GM11168 (cell line): ENCODE measurements at regions not wholly inside any gene's neighbourhood (a gene's known extent, or its start where the extent isn't known, plus 50 kb on each side); places are given as distances from the start of the nearest gene placed in this dataset.
"Not testable (repeated sequence)": the region's sequence is repeated elsewhere in the genome, so short reads cannot be mapped to it uniquely, and the experiment has no call there.

ENCODE experiments used
- in situ Hi-C: fragments of 300-500 bp; cut with MboI; formaldehyde crosslinking; loops from one replicate; pipeline ENCODE4 v1.12.0; 2022; ENCODE audit warnings: low sequenced_read_pairs; ENCODE audit not compliant: unreplicated experiment

DNA sequence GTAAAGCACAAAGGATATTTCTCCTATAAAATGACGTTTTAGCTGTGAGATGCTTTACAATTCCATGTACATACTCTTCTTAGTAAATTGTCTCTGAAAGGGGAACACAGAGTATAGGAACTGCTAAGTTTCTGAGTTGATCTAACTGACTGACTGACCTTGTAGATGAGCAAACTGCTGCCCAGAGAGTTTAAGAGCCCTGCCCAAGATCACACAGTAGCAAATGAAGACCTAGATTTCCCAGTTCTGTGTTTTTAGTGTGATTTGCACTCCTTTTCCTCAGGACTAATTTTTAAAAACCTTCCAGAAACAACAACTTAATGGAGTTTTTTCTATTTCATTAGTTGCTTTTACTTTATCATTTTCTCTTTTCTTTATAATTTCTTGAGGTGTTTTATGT, 247.7 kb downstream of the PDCD6IP start:
- in situ Hi-C loops: no loop called here

DNA sequence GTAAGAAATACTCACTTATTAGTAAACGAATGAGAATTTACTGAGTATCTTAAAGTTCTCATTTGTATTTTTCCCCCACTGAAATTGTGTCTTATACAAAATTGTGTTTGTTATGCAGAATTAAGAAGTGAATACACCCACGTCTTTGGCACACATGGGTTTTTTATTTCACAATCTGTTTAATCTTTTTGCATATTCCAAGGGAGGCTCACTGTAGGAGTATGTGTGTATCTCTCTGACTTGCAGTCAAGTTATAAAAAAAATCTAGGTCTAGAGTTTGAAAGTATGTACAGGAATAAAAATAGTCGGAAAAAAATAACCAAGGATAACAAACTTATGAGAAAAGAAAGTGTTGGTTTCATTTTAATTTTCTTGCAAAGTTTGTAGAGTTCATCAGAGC, 255.2 kb downstream of the PDCD6IP start:
- in situ Hi-C loops: no loop called here

DNA sequence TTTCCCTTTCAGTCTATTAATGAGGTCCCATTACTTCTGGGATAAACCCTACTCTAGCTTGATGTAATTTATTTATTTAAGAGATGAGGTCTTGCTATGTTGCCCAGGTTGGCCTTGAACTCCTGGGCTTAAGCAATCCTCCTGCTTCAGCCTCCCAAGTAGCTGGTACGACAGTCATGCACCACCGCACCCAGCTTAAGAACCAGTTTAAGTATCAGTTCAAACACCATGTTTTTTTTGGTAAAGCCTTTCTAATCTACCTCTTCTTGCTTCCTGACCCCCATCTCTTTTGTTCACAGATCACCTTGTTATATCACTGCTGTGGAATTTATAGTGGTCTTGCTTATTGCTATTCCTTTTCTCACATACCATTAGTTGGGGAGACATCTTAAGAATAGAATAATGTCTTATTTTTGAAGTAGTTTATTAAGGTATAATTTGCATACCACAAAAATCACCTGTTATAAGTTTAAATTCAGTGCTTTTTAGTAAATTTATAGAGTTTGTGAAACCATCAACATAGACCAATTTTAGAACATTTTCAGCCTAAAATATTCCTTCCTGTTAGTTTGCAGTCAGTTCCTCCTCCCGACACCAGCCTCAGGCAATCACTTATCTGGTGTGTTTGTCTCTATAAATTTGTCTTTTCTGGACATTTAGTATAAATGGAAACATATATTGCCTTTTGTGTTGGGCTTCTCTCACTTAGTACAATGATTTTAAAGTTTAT, 257.9 kb downstream of the PDCD6IP start:
- in situ Hi-C loops: no loop called here

DNA sequence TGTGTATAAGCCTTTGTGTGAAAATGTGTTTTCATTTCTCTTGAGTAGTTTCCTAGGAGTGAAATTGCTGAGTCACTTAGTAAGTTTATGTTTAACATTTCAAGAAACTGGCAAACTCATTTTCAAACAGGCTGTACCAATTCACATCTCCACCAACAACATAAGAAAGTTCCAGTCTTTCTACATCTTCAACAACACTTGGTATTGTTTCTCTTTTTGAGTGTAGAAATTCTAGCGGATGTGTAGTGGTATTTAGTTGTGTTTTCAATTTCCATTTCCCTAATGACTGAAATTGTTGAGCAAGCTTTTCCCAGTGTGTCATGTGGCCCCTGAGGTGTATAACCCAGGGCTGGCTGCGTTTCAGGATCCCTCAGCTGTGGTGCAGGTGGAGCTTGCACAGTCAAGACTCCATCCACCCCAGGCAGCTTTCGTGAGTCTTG, 258.5 kb downstream of the PDCD6IP start:
- in situ Hi-C loops: no loop called here

DNA sequence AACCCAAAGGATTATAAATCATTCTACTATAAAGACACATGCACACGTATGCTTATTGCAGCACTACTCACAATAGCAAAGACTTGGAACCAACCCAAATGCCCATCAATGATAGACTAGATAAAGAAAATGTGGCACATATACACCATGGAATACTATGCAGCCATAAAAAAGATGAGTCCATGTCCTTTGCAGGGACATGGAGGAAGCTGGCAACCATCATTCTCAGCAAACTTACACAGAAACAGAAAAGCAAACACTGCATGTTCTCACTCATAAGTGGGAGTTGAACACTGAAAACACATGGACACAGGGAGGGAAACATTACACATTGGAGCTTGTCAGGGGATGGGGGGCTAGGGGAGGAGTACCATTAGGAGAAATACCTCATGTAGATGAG, 262.6 kb downstream of the PDCD6IP start:
- in situ Hi-C loops: not testable (repeated sequence)

DNA sequence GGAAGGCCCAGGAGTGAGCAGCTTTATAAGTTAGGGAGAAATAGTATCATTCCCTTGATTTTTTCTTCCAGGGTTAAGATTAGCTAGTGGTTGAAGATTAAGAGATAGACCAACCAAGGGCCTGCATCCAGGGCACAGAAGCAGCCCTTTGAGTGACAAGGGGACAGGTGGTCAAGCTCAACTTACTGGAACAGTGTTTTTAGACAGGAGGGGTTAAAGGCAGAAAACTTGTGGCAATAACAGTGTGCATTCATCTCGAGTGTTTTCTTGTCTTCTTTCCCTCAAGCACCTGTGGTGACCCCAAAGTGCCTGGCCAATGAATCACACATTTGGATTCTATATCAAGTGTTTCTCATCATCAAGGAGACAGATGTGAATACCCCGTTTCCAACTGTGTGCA, 267.5 kb downstream of the PDCD6IP start:
- in situ Hi-C loops: no loop called here

DNA sequence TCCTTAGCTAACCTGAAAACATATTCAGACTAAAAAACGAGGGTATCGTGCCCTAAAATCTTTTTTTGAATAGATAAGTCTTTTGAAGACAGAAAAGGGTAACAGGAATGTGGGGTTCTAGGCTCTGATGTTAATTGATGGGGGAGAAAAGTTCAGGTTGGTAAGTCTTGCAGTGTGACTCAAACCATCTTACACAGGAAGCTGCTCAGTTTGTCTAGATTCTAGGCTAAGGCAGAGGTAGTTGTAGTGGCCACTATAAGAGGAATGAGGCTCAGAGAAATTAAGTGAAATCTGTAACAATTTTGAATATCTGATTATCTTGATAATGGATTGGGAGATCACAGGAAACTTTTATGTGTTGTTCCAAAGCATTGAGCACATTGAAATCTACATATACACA, 267.9 kb downstream of the PDCD6IP start:
- in situ Hi-C loops: no loop called here

DNA sequence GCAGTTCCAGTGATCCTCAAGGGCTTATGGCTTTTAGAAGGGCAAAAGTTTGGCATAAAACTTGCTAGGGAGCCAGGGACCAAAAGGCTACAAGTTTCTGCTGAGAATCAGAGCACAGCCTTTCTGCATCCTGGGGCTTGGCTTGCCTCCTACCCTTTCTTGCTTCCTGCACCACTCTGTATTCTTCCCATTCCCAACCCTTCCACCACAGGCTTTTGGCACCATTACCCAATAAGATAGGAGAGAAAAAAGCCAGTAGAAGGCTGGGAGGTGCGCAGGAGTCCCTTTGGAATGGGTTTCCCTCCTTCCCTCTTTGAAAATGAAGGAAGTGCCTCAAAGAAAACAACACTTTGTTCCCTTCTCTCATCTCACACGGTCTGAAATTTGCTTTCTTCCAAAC, 268.6 kb downstream of the PDCD6IP start:
- in situ Hi-C loops: no loop called here

DNA sequence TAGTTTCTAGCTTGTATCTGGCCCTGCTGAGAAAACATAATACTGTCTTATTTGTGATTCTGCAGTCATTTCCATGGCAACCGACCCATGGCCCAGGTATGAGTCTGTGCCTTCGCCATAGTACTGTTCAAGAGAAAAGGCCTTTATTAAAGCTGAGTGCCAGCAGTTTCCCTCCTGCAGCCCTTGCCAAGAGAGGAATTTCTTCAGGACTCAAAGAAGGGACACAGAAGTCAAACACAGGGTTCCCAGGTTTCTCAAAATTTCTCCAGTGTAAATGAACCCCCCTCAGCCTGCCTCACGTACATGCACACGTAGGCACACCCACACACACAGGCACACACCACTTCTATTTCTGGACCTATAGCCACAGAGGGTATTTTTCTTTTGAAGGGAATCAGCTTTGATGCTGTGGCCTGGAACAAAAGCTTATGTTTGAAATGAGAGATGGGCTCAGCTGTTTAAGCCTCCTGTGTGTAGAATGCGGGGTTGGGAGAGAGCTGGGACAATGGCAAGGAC, 269.2 kb downstream of the PDCD6IP start:
- in situ Hi-C loops: no loop called here

DNA sequence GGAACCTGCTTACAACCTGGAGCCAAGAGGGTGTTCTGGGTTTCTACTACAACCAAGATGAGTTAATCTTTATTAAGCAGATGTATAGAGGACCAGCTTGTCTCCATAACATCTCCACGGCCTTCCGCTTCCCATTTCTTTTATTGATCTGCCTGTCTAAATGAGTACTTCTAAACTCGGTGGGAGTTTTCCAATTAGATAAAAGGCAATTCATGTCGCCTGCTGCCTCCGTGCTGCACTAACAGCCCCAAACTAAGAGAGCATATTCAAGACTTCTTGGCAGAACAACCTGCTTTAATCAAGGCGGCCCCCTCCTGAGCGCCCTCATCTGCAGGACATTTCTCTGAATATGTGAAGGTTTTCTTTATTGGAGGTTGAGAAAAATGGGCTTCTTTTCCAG, 270.1 kb downstream of the PDCD6IP start:
- in situ Hi-C loops: no loop called here

DNA sequence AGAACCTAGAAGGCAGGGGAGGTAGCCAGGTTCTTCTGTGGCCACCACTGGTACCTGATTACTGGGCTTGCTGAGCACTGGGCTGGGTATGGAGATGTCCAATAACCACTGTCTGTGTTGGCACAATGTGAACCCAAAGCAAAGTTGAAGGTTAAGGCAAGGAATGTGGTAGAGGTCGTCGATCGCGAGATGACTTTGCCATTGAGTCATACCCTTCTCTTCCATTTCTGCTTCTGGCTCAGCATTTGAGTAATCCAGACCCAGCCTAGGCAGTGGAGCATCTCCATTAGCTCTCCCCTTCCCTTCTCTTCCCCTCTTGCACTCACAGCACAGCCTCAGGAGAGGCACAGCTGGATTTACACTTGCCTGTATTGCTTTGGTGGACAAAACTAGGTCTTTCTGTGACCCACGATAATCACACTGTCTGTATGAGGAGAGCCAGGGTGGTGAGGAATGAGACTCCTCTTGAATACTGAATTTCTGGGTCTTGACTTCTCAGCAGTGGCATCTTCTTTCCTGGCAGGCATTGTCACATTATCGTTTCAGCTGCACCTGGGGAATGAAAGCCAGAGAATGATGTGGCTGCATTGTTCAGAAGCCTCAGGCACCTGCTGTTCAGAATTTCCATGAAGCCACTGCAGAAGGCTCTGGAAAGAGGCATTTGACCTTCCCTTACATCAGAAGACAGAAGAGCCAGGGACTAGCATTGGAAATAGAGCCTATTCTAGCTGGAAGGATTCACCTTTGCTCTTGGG, 272.6 kb downstream of the PDCD6IP start:
- in situ Hi-C loops: no loop called here

DNA sequence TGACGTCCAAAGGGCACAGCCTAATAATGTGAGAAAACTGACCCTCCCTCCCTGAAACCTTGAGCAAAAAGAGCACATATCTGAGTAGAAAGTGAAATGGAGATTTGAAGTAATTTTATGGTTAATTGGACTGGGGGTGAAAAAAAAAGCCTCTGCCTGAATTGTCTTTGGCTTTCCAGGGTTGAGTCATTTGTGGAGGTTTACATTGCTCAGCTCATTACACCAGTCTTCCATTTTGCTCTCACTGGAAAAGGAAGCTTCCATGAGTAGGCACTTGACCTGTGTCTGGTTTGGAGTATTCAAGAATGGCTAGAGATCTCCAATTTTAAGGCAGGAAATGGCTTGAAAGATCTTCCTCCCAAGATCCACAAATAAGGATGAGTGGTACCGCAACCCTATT, 273.9 kb downstream of the PDCD6IP start:
- in situ Hi-C loops: no loop called here

DNA sequence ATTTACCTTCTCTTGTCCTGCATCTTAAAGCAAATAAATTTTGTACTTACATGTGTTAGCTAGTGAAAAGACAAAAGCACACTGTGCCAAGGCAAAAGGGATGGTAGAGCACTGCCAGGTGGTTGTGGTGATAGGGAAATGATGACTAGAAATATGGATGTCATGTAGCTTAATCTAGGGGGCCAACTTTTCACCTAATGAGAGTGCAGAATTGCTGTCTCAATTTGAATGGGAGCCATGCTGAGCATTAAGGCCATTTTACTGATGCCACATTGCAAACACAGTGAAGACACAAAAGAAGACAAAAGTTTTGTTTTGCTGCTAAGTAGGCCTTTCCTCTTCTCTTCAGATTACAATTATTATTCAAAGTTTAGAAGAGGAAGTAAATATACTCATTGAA, 274.7 kb downstream of the PDCD6IP start:
- in situ Hi-C loops: no loop called here

DNA sequence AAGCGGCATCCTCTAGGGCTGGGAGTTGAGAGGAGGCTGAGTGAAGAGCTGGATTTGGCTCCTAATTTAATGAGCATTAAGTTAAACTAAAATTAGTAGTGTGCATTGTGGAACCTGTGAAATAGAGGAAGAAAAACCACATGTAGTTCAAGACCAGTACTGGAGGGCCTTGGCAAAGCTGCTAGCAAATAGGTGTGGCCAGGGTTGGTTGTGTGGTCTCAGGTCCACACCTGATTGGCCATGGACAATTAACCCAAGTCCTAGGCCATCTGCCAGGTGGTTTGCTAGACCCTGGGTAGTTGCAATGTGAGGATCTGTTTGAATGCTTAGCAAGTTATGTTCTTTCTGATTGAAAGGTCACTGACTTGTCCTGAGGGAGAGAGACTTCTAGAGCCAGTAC, 275.5 kb downstream of the PDCD6IP start:
- in situ Hi-C loops: no loop called here

DNA sequence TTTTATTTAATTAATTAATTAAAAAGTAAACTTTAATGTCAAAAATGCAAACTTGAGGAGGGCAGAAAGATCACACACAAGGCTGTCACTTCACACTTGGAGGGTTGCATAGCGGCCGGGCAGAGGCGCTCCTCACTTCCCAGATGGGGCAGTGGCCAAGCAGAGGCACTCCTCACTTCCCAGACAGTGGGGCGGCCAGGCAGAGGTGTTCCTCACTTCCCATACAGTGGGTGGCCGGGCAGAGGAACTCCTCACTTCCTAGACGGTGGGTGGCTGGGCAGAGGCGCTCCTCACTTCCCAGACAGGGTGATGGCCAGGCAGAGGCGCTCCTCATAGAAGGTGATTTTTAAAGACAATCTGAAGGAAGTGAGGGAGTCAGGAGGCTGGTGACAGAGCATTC, 277.5 kb downstream of the PDCD6IP start:
- in situ Hi-C loops: no loop called here

DNA sequence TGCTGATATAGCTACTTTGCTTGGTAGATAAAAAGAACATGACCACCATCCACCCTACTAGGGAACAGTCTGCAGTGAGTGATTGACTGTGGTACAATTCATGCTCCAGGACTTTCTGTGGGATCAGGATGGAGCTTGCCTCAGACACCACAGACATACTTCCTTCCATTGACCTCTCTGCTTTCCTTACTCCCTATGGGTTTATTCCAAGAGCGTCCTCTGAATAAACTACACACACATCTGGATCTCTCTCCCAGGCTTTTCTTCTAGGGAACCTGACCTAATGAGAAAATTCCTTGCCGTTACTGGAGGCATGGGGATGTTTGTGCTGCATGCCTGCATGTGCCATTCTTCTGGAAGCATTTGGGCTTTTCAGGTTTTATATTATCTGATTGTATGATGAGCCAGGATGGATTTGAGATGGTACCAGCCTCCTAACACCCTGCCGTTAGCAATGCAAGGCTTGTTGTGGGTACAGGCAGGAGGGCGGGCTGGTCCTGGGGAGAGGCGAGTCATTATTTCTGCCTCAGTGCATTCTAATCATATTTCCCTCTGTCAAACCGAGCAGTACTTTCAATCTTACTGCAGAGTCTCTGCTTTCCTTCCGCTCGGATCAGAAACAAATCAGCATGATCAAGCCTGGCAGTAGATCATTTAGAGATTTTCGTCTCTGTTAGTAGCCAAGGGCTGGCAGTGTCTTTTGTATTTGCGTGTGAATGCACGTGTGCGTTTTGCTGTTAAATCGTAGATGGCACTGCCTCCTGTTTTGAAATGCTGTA, 279.2 kb downstream of the PDCD6IP start:
- in situ Hi-C loops: no loop called here

DNA sequence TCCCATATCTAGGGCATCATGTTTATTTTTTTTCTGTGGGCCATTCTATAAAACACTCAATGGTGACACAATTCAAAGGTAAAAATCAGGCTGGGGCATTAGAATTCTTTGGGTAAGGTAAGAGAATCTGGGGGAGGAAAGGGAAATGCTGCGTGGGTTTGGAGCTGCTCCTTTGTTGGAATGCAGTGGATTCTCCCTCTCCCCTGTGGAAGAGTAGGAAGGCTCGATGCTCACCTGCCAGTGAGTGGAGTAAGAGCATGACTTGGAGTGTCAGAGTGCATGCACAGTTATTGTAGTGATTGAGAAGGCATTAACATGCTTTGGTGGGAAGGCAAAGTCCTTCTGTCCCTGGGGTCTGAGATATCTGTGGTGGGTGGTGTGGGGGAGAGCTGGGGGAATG, 280.0 kb downstream of the PDCD6IP start:
- in situ Hi-C loops: no loop called here

DNA sequence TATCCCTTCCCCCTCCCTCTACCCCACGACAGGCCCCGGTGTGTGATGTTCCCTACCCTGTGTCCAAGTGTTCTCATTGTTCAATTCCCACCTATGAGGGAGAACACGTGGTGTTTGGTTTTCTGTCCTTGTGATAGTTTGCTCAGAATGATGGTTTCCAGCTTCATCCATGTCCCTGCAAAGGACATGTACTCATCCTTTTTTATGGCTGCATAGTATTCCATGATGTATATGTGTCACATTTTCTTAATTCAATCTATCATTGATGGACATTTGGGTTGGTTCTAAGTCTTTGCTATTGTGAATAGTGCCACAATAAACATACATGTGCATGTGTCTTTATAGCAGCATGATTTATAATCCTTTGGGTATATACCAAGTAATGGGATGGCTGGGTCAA, 281.4 kb downstream of the PDCD6IP start:
- in situ Hi-C loops: not testable (repeated sequence)

DNA sequence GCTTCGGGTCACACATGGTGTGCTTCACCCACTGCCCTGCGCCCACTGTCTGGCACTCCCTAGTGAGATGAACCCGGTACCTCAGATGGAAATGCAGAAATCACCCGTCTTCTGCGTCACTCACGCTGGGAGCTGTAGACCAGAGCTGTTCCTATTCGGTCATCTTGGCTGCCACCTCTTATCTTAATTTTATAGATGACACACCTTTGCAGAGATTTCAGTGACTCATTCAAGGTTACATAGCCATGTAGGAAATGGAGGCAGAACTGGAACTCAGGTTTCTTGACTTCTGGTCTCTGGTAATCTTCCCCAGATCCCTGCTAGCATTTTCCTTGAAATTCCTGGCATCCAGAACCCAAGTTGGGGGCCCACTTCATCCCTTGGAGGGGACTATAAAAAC, 291.9 kb downstream of the PDCD6IP start:
- in situ Hi-C loops: not testable (repeated sequence)

DNA sequence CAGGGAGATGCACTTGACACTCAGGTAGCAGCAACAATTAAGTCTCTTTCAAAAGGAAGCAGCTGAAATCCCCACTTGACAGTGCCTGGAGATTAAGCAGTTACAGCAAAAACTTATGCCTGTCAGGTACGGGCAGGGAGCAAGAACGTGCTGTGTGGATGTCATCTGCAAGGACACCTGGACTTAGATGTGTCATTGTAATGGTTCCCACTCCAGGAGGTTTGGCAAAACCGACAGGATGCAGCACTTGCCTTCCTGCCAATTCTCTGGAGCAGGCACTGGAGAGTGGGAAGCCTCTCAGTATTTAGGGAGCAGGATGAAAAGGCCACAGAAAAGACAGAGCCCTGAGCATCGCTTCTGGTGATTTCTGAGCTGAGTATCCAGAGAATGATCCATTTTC, 292.4 kb downstream of the PDCD6IP start:
- in situ Hi-C loops: no loop called here

DNA sequence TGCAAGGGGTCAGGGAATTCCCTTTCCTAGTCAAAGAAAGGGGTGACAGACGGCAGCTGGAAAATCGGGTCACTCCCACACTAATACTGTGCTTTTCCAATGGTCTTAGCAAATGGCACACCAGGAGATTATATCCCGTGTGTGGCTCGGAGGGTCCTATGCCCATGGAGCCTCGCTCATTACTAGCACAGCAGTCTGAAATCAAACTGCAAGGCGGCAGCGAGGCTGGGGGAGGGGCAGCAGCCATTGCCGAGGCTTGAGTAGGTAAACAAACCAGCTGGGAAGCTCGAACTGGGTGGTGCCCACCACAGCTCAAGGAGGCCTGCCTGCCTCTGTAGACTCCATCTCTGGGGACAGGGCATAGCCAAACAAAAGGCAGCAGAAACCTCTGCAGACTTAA, 295.9 kb downstream of the PDCD6IP start:
- in situ Hi-C loops: not testable (repeated sequence)
